ENCODE measurements at regions not wholly inside any gene's neighbourhood (a gene's known extent, or its start where the extent isn't known, plus 50 kb on each side); places are given as distances from the start of the nearest gene placed in this dataset.

GRCh38 chr12:4858386-4858785 is 51.3 kb upstream of the KCNA1 start:
- no peak for DNase-seq (ENCODE audit: low spot score)

- no peak for DNase-seq (ENCODE audit: low spot score)
Measured at GRCh38 chr12:4859478-4860210, 50.1 kb upstream of the KCNA1 start.
